Dermis microvascular lymphatic vessel endothelial cell (primary cell): ENCODE measurements at regions not wholly inside any gene's neighbourhood (a gene's known extent, or its start where the extent isn't known, plus 50 kb on each side); places are given as distances from the start of the nearest gene placed in this dataset.
A peak's percentile ranks its signal among the peaks of the same experiment; 100 is the strongest.

Experiments used
- DNase-seq, 2 donors: peaks; one replicate each; pipeline versions ENCODE4 v3.0.0 to v3.0.0-alpha.2; 2010; ENCODE audit warnings: low read depth in 2 of 2

- DNase-seq, result no peak
Measured at GRCh38 chr4:26071688-26072087, 157.7 kb downstream of the SMIM20 start.

DNA sequence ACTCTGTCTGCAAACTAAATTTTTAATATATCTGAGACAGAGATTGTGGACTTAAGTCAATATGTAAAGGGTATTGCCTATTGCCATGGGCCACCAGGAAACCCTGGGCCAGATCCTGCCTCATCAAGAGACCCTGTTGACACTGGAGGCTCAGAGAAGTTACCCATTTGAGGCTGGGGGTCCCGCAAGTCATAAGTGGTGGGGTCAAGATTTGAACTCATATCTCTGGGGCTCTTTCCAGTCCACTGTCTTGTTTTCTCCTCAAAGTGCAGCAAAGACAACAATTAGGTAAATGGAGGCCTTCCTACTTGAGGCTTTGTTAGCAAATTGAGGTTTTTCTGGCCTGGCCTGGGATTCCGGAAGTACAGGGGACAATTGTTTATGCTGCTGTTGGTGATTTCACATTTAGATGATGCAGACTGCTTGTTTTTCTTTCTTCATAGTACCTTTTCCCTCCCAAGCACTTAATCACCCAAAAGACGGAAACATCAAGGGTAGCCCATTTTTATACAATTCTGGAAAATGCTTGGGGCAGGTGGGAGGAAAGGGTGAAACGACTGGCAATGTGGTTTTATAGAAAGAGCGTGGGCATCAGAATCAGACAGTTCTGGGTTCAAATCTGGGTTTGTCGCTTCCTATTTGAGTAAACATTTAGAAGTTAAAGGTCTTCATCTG, 160.0 kb downstream of the SMIM20 start:
- no peak for DNase-seq

DNA sequence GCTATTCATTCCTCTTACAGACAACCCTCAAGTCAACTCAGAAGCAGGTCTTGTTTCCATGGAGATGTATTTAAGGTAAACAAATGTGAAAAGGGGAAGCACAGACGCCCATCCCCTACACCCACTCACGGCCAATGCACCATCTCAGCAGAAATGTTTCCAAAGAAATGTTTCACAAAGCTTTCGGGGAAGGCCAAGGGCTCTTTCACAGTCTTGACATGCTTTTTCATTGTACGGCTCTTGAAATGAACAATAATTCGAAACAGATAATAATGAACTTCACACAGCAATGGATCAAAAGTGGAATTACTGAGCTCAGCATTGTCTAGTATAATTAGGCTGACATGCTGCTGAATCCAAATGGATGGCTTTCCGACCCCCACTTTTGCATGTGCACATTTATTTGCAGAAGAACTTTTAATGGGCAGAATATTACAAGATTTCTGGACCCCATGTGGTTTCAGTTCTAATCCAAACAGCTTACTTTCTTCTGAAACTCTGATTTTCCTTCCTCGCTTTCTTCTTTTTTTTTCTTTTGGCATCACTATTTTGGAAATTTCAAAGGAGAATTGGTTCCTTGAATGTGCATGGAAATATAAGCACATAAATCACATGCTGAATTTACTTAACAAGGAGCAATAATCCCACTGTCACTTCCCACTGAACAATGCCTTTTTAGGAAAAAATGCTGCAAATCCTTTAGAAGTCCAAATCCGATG, 160.9 kb downstream of the SMIM20 start:
- no peak for DNase-seq

DNA sequence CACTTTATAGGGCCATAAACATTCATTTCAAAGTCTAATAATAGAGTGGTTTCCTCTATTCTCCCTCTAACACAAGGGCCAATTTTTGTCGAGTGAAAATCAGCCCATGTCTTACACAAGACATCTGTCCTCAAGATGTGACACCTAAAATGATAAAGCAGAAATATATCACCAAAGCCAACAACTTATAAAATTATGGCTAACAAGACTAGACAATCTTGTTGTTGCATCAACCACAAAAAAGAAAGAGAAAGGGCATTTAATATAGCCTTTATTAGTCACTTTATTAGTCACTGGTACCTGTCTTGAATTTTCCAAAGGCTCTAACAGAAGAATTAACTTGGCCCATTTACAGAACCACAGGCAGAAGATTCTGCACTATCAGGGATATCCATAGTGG, 161.6 kb downstream of the SMIM20 start:
- DNase-seq, result no peak

DNA sequence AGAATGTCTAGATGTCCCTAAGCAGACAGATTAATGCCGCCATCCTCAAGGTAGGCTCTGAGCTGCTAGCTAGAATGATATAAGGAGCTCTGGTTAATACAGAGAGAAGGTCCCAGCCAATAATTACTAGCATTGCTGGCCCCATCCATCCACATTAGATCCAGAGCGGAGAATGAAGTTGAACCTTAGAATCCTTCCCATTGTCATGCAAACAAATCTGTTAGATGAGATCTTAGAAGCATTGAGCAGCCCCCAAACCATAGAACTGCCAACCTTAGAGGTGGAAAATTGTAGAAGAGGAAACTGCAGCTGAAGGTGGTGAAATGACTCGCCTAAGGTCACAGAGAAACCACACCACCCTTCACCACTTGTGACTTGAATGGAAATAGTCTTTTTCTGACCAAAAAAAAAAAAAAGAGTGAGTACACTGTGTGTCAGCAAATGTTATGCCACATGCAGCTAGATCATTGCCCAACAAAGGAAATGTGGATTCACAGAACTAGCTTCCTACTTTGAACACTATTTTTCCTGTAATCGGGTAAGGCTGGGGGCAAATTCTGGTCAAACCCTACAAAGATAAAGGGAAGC, 162.1 kb downstream of the SMIM20 start:
- DNase-seq, result no peak

- no peak for DNase-seq
Measured at GRCh38 chr4:26076896-26077295, 162.9 kb downstream of the SMIM20 start.

DNA sequence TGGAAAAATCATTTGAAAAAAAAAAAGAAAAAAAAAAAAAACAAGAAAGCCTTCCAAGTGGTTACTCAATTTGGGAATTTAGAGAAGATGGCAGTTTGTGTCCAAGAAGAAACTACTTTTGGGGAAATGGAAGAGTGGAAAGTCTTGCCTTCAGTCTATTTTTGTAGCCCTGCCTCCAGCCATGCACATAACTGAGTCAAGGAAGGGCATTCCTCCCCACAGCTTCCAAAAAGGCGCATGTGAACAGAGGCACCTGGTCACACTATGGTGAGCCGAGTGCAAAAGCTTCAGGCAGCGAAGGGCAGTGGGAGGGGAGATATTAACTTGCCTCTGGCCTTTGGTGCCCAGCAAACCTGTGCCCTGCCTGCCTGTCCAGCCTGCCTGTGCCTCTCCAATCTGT, 163.7 kb downstream of the SMIM20 start:
- DNase-seq, result no peak

DNA sequence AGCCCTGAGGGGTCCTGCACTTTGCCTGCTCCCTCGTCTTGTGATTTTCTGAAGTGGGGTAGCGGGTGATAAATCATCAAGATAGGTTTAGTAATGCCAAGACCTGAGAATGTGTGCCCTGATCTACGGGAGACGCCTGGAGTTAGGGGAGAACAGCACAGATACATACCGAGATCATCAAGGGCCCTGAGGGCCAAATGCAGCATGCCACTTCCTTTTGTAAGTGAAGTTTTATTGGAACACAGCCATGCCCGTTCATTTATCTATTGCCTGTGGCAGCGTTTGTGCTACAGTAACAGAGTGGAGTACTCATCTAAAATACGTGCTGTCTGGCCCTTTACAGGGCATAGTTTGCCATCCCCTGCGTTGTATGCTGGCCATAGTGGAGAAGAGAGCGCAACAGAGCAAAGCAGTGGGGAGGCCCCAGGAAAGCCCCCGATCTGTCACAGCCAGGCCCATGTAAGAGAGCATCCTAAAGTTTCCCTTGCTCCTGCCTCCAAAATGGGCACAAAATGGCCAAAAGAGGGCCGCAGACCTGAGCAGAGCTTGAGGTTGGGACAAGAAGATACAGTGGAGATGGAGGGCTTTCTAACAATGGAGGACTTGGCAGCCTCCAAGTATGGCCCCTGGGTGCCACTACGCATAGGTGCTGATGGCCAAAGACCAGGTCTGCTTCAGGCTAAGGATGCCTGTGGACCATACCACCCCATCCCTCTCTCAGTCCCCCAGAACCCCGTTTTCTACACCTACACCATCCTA, 167.0 kb downstream of the SMIM20 start:
- no peak for DNase-seq

DNA sequence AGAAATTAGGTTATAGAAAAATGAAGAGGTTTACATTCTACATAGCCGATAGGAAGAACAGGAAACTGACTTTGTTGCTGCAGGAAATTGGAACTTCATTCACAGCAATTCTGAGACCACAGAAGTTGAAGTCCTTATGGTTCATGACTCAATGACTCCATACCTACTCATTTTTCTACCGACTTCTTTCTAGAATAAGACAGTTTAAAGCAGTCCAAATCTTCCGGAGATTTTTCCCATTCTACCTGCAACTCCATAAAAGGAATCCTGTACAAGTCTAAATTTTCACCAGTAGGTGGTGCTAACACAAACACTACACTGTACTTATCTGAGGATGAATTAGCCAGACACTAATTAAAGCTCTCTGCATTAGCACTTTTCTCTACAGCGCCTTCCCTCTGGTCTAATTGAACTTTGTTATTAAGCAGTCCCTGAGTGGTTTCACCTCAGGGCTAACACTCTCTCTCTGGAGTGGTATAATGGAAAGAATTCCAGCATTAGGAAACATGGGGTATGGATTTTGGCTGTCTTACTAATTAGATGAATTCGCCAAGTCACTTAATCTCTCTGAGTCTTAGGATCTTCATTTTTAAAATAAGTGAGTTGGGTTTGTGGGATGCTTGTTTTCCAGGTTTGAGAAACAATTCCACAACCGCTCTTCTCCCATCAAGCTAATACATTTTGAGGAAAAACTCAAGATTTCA, 167.9 kb downstream of the SMIM20 start:
- peak; percentile 55 to 64 for DNase-seq

DNA sequence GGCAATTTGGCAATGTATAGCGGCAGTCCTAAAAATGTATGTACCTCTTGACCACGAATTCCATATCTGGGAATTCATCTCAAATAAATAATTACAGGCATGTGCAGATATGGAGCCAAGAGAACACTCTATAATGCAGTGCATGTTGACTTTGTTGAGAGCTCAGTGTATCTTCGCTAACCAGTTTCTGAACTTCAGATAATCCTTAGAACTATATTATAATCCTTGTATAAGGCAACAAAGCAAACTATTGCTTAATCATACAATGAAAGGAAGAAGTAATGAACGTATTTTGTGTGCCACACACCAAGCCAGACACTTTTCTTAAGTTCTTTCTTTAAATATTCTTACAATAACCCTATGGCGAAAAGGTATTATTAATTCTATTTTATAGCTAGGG, 168.5 kb downstream of the SMIM20 start:
- DNase-seq, result no peak

GRCh38 chr4:26083987-26084386, 170.0 kb downstream of the SMIM20 start:
- no peak for DNase-seq

DNA sequence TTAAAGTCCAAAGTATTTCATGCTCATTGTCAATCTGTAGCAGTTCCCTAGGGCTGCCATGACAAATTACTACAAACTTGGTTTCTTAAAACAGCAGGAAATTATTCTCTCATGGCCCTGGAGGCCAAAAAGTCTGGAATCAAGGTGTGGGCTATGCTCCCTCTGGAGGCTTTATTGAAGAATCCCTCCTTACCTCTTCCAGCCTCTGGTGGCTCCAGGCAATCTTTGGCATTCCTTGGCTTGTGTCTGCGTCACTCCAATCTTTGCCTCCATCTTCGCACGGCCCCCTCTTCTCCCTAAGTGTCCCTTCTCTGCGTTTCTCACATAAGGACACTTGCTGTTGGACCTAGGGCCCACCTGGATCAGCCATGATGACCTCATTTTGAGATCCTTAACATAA, 170.4 kb downstream of the SMIM20 start:
- DNase-seq, result no peak

- DNase-seq, result no peak
Measured at GRCh38 chr4:26085551-26085950, 171.5 kb downstream of the SMIM20 start.

GRCh38 chr4:26086621-26087441, 172.8 kb downstream of the SMIM20 start:
- no peak for DNase-seq

DNA sequence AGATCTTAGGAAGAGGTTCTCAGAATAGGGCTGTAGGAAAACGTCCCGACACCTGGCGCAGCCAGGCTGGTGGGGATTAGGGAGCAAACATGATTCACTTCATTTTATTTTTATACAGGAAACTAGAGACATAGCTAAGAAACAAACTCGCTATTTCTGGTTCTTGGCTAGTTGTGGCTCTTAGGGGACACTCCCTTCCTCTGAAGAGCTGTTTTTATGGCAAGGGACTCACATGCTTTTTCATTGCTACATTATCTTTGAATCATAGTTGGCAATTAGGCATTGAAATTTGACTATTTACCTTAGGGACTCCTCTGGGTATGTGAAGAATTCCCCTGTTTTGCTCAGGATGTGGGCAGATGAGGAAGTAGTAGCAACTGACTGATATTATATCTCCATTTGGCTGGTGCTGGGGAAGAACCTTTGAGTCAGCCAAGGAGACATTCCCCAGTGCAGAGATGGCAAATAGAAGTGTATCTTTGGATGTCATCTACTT, 174.5 kb downstream of the SMIM20 start:
- DNase-seq, result no peak

- DNase-seq, result peak; percentile 7 to 83
Measured at GRCh38 chr4:26093551-26093950, 179.5 kb downstream of the SMIM20 start.

DNA sequence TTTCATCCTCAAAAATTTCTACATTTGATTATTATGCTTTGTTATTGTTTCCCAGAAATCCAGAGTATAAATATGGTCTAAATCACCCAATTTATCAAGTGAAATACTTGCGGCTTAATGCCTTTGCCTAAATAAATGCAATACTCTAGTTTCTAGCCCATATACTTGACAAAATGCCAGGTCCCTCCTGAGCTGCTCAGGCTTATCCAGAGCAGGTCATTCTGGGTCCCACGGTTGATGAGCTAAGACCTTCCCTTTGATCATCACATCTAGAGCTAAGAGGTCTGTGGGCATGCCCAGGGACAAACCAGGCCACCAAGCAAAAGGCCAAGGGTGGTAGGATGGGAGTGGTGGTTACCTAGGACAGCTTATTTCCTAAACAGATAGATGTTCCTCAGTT, 180.1 kb downstream of the SMIM20 start:
- DNase-seq, result no peak

DNA sequence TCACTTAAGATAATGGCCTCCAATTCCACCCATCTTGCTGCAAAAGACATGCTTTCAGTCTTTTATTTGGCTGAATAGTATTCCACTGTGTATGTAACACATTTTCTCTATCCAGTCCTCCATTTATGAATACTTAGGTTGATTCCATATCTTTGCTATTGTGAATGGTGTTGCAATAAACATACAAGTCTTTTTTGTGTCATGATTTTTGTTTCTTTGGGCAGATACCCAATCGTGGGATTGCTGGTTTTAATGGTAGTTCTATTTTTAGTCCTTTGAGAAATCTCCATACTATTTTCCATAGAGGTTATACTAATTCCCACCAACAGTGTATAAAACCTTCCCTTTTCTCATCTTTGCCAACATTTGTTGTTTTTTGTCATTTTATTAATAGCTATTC, 180.9 kb downstream of the SMIM20 start:
- no peak for DNase-seq

DNA sequence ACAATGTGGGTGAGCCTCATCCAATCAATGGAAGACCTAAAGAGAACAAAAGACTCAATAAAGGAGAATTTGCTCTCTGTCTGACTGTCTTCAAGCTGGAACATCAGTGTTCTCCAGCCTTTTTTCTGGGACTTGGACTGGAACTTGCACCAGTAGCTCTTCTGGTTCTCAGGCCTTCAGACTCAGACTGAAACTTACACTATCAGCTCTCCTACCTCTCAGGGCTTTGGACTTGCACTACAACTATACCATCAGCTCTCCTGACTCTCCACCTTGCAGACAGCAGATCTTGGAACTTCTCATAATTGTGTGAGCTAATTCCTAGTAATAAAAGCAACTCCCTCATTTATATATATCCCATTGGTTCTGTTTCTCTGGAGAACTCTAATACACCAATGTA, 185.9 kb downstream of the SMIM20 start:
- no peak for DNase-seq

GRCh38 chr4:26101011-26101410, 187.0 kb downstream of the SMIM20 start:
- DNase-seq, result no peak
